ENCODE measurements at regions not wholly inside any gene's neighbourhood (a gene's known extent, or its start where the extent isn't known, plus 50 kb on each side); places are given as distances from the start of the nearest gene placed in this dataset.

DNA sequence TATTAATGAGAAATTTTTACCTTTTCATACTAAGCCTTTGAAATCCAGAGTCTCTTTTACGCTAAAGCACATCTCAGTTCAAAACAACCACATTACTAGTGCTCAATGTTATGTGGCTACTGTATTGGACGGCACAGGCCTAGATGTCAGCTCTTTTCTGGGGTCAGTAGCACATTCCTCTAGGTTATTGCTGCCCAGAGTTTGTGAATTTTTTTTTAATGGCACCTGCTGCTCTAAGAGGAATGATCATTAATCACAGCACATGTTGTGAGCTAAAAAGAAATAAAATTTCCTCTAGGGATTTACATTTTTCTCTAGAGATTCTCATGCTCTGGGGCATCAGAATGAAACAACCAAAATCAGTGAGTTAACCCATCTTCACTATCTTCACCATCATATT lies 436.8 kb upstream of the THBS1 start:
- TF ChIP-seq YY1 (IDR thresholded peaks at IDR 0.05; ENCODE audit: insufficient read depth, insufficient read length), result no peak
- no peak for TF ChIP-seq SUZ12 (IDR thresholded peaks at IDR 0.05; ENCODE audit: extremely low read depth, insufficient read depth, insufficient read length)
- no peak for TF ChIP-seq ZNF274 (IDR thresholded peaks at IDR 0.05; ENCODE audit: low read depth, low read length)
